ENCODE measurements at regions not wholly inside any gene's neighbourhood (a gene's known extent, or its start where the extent isn't known, plus 50 kb on each side); places are given as distances from the start of the nearest gene placed in this dataset.
"Not testable (repeated sequence)": the region's sequence is repeated elsewhere in the genome, so short reads cannot be mapped to it uniquely, and the experiment has no call there.

DNA sequence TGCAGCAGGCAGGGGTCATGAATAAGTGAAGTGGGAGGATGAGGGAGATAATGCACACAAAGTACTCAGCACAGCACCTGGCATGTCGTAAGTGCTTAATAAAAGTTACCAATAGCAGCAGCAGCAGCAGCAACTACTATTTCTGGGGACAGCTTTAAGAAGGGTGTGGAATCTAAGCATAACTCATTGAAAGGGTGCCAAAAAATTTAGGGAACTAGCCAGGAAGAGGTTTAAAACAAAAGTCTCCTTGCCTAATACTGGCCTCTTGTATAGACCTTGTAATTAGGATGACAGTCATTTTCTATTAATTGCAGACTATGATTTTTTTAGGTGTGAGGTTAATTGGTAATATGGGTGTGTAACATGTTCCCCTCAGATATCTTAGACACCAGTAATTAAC, 179.9 kb downstream of the PTPN11 start:
- Mint-ChIP-seq H3K9me3 (peaks cover 10% of the 10 kb centered on the region), H3K36me3 (no peaks in the 10 kb centered on the region), H3K4me3 (no peak overlapping the region), H3K27me3 (peaks cover 48% of the 10 kb centered on the region), H3K27ac (no peak overlapping the region), H3K4me1 (no peaks in the 10 kb centered on the region)
- no peak for ATAC-seq

DNA sequence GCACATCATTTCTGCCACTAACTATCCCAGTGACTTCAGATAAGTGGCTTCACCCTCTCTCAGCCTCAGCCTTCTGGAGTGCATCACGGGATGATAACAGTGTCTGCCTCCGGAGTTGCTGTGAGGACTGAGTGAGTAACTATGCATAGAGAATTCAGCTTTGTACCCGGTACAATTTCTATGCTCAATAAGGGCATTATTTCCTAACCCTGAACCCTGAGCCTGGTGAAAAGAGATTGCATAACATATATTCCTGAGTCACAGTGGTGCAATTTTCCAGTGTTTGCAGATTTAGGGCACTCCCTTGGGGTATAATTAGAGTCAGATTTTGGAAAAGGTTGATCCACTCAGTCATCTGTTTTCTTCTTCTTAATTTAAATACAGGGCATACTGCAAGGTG, 181.1 kb downstream of the PTPN11 start:
- Mint-ChIP-seq H3K36me3 (no peaks in the 10 kb centered on the region), H3K4me3 (no peak overlapping the region), H3K27me3 (peaks cover 51% of the 10 kb centered on the region), H3K9me3 (peaks cover 6% of the 10 kb centered on the region), H3K4me1 (no peaks in the 10 kb centered on the region), H3K27ac (no peak overlapping the region)
- ATAC-seq: no peak

DNA sequence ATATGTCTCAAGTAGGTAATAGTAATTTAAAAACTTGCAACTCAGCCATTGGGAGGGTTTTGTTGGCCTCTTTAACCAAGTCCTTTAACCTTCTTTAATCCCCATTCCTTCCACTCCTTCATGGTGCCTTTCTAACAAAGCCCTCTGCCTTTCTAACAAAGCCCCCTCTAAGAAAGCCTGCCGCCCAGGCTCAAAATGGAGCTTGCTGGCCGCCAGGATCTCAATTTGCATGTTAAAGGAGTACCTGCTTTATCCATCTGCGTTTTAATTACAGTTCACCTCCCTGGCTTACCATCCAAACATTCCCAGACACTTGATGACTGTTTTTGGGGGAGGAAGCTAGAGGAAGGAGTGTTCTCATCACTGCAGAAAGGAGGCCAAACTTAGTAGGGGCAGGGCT, 183.4 kb downstream of the PTPN11 start:
- Mint-ChIP-seq H3K27me3 (peaks cover 46% of the 10 kb centered on the region), H3K9me3 (peaks cover 6% of the 10 kb centered on the region), H3K4me1 (no peaks in the 10 kb centered on the region), H3K36me3 (no peaks in the 10 kb centered on the region), H3K27ac (no peak overlapping the region), H3K4me3 (no peak overlapping the region)
- ATAC-seq: no peak

DNA sequence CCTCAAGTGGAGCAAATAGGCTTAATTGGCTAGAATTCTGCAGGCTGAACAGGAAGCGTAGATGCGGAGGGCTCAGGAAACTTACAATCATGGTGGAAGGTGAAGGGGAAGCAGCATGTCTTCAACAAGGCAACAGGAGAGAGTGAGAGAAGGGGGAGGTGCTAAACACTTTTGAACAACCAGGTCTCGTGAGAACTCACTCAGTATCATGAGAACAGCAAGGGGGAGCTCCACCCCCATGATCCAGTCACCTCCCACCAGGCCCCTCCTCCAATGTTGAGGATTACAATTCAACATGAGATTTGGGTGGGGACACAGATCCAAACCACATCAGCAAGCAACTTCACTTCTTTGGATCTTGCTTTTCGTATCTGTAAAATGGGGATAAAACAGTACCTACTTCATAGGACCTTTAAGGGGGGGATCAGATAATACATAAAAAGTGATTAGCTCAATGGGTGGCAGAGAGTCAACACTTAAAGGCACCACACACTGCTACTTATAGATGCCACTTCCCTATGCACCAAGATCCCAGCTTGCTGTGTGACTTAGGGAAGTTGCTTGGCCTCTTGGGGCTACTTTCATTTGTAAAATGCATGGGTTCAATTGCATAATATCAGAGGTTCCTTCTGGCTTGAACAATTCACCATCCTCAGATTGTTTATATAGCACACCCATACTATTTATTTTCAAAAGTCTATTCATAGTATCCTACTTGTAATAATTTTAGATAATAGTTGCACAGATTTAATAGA, 184.8 kb upstream of the RPH3A start:
- Mint-ChIP-seq H3K27me3 (peaks cover 38% of the 10 kb centered on the region), H3K4me3 (no peak overlapping the region), H3K9me3 (no peaks in the 10 kb centered on the region), H3K36me3 (no peaks in the 10 kb centered on the region), H3K27ac (no peak overlapping the region), H3K4me1 (no peaks in the 10 kb centered on the region)
- ATAC-seq: no peak

DNA sequence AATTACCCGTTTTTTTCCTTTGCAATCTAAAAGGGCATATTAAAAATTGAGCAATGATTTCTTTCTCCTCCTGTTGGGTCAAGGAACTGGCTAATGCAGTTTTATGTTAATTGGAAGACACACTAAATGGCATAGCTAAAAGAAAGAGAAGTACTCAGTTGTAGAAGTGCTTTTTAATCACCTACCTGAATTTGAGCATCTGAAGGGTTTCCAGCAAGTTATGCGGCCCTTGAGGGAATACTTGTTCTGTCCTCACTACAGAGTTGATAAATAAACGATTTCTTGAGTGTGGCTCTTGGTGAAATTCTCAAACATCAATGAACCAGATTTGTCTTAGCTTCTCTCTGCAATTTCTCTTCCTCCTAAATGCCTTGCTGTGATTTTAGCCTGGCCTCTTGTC, 184.1 kb upstream of the RPH3A start:
- H3K27me3 Mint-ChIP-seq: peaks cover 33% of the 10 kb centered on the region
- ATAC-seq: no peak

DNA sequence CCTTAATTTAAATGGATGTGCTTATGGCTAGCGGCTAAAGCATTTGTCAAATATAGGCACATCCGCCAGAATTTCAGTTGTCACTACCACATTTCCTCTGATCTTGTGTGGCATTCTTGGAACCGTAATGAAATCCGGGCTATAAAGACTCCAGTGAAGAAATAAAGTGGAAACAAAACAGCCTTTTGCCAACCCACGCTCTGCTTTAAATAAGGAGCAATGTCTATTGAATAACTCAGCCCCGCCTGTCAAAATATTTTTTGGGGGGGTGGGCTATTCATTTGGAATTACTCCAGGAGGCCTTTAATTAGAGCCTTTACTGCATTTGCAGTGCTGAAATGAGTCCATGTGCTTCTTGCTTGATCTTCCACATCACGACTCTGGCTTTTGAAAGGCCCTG, 179.6 kb upstream of the RPH3A start:
- no peak overlapping the region for H3K27ac Mint-ChIP-seq
- H3K4me1 Mint-ChIP-seq: no peaks in the 10 kb centered on the region
- no peaks in the 10 kb centered on the region for H3K36me3 Mint-ChIP-seq
- H3K9me3 Mint-ChIP-seq: peaks cover 2% of the 10 kb centered on the region
- no peak overlapping the region for H3K4me3 Mint-ChIP-seq
- no peak for ATAC-seq
- H3K27me3 Mint-ChIP-seq: peaks cover 23% of the 10 kb centered on the region

More for the DNA sequence above, 184.1 kb upstream of the RPH3A start:
- Mint-ChIP-seq H3K4me3 (no peak overlapping the region), H3K9me3 (no peaks in the 10 kb centered on the region), H3K27ac (no peak overlapping the region), H3K4me1 (no peaks in the 10 kb centered on the region), H3K36me3 (no peaks in the 10 kb centered on the region)

DNA sequence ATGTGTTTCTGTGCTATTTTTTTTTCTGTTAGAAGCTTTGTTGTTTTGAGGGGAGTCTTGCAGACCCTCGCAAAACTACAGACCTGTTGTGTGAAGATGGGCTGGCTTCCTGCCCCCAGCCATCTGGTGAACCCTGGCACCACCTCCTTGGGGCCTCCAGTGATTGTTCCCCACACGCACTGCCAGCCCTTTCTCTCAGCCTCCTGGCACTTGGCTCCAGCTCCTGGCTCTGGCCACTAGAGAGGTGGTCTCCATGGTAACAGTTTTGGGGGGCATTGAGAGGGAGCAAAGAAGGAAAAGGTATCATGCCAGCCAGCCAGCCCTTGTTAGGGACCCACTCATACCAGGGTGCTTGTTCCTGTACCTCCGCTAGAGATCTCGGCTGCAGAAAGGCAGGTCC, 176.4 kb upstream of the RPH3A start:
- Mint-ChIP-seq H3K9me3 (peaks cover 2% of the 10 kb centered on the region), H3K27me3 (peaks cover 39% of the 10 kb centered on the region), H3K4me1 (no peaks in the 10 kb centered on the region)

DNA sequence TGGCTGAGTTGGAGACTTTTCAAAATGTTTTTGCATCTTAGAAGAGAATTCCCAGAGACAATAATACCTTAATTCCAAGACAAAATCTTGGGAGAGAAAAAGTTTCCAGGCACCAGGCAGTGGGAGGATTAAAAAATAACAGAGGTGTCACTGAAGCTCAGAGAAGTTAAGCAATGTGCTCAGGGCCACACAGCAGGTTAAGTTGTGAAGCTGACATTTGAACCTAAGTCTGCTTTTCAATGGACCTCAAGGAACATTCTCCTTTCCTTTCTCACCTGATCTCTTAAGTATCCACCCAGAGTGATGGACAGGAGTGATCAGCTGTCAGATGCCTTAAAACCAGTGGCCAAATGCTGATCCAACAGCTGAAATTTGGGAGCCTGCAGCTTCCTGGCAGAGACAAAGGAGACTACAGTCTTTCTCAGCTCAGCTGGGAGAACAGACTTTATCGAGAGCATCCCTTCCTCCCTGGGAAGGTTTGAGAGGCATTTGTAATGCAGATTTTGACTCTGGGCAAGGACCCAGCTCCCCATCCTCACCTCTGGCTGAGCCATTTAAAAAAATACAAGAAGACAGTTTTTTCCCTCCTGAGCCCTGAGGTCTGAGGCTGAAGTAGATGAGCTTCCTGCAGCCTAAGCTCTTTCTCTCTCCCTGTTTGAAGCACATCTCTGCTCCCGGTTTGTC, 174.9 kb upstream of the RPH3A start:
- Mint-ChIP-seq H3K27ac (no peak overlapping the region), H3K9me3 (peaks cover 2% of the 10 kb centered on the region)

More for the DNA sequence above, 176.4 kb upstream of the RPH3A start:
- Mint-ChIP-seq H3K27ac (no peak overlapping the region), H3K36me3 (no peaks in the 10 kb centered on the region), H3K4me3 (no peak overlapping the region)
- no peak for ATAC-seq

DNA sequence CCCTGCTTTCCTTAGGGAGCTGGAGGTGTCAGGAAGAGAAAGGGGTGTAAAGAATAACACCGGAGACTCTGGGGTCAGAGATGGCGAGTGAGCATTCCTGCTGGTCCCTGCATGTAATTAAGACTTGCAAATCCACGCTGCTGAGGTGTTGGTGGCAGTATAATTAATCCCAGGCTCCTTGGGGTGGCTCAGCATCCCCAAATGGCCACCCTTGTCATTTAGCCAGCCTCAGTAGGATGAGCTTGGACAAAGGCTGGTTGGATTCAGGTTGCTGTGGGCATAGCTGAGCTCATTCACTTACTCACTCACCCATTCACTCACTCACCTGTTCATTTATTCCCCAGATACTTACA, 174.4 kb upstream of the RPH3A start:
- peaks cover 2% of the 10 kb centered on the region for H3K9me3 Mint-ChIP-seq
- H3K27me3 Mint-ChIP-seq: peaks cover 46% of the 10 kb centered on the region
- no peak overlapping the region for H3K27ac Mint-ChIP-seq
- H3K4me3 Mint-ChIP-seq: no peak overlapping the region
- no peak for ATAC-seq
- H3K36me3 Mint-ChIP-seq: no peaks in the 10 kb centered on the region
- H3K4me1 Mint-ChIP-seq: no peaks in the 10 kb centered on the region

More for the DNA sequence above, 174.9 kb upstream of the RPH3A start:
- no peak for ATAC-seq
- H3K36me3 Mint-ChIP-seq: no peaks in the 10 kb centered on the region
- H3K4me1 Mint-ChIP-seq: no peaks in the 10 kb centered on the region
- no peak overlapping the region for H3K4me3 Mint-ChIP-seq
- H3K27me3 Mint-ChIP-seq: peaks cover 46% of the 10 kb centered on the region

DNA sequence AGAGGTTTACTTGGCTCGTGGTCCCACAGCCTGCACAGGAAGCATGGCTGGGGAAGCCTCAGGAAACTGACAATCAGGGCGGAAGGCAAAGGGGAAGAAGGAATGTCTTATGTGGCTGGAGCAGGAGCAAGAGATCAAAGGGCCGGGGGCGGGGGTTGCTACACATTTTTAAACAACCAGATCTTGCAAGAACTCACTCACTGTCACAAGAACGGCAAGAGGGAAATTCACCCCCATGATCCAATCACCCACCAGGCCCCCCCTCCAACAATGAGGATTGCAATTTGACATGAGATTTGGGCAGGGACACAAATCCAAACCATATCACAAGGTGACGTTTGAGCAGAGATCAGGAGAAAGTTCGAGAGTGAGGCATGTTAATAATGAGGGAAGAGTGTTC, 163.7 kb upstream of the RPH3A start:
- Mint-ChIP-seq H3K27ac (no peak overlapping the region), H3K9me3 (peaks cover 4% of the 10 kb centered on the region), H3K36me3 (no peaks in the 10 kb centered on the region), H3K27me3 (no peaks in the 10 kb centered on the region), H3K4me3 (no peak overlapping the region), H3K4me1 (no peaks in the 10 kb centered on the region)
- no peak for ATAC-seq

DNA sequence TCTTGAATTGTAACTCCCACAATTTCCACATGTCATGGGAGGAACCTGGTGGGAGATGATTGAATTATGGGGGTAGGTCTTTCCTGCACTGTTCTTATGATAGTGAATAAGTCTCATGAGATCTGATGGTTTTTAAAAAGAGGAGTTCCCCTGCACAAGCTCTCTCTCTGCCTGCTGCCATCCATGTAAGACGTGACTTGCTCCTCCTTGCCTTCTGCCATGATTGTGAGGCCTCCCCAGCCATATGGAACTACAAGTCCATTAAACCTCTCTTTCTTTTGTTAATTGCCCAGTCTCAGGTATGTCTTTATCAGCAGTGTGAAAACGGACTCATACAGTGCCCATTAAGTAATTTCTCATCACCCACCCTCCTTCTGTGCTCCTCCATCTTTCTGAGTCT, 159.6 kb upstream of the RPH3A start:
- H3K36me3 Mint-ChIP-seq, H3K27ac Mint-ChIP-seq, H3K4me3 Mint-ChIP-seq, H3K4me1 Mint-ChIP-seq, H3K9me3 Mint-ChIP-seq, ATAC-seq: not testable (repeated sequence)
- peaks cover 13% of the 10 kb centered on the region for H3K27me3 Mint-ChIP-seq

DNA sequence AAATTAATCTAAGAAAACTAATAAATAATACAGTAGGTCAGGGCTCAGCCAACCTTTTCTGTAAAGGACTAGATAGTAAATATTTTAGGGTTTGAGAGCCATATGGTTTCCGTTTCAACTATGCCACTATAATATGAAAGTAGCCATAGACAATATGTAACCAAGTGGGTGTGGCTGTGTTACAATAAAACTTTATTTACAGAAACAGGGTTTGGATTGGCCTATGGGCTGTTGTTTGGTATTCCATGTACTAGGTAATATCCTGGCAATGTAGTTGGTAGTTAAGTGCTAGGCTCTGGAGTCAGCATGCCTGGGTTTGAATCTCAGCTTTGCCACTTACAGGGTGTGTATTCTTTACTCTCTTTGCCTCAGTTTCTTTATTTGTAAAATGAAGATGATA, 156.5 kb upstream of the RPH3A start:
- Mint-ChIP-seq H3K36me3 (no peaks in the 10 kb centered on the region), H3K4me3 (no peak overlapping the region), H3K27me3 (peaks cover 39% of the 10 kb centered on the region), H3K27ac (no peak overlapping the region), H3K9me3 (peaks cover 4% of the 10 kb centered on the region), H3K4me1 (no peaks in the 10 kb centered on the region)
- no peak for ATAC-seq

DNA sequence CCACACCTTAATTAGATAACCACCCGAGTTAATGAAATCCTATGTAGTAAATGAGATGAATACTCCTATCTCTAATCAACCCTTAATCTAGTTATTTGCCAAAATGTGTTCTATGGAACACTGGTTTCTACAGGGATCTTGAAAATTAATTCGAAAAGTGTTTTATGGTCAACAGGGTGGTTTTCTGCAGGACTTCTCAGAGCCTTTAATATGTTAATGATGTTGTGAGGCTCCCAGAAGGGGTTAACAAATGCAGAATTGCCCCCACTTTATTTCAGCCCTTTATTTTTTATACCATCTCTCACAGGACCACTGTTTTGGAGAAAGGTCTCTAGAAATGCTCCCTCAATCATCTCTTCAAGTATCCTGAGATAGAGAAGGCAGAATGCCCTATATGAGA, 153.1 kb upstream of the RPH3A start:
- H3K9me3 Mint-ChIP-seq: no peaks in the 10 kb centered on the region
- H3K4me3 Mint-ChIP-seq: no peak overlapping the region
- H3K4me1 Mint-ChIP-seq: no peaks in the 10 kb centered on the region
- no peaks in the 10 kb centered on the region for H3K36me3 Mint-ChIP-seq
- no peak for ATAC-seq
- H3K27ac Mint-ChIP-seq: no peak overlapping the region
- peaks cover 47% of the 10 kb centered on the region for H3K27me3 Mint-ChIP-seq

DNA sequence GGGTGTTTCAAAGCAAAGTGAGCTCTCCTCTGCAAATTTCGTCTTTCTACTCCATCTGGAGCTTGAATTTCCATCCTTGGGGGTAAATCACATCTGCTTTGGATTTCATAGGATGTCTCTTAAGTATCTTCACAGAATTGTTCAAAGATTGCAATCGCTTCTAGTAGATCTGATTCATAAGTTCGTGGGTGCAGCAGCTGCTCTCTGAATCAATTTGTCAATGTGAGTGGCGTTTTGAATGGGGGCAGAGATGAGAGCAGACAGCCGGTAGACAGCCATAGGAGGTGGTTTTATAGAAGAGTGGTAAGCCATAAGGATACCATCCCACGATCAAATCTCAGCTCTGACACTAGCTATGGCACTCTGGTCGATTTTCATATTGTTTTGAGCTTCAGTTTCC, 146.0 kb upstream of the RPH3A start:
- peaks cover 14% of the 10 kb centered on the region for H3K27me3 Mint-ChIP-seq
- peaks cover 7% of the 10 kb centered on the region for H3K9me3 Mint-ChIP-seq
- no peaks in the 10 kb centered on the region for H3K4me1 Mint-ChIP-seq
- H3K27ac Mint-ChIP-seq: no peak overlapping the region
- ATAC-seq: no peak
- H3K4me3 Mint-ChIP-seq: no peak overlapping the region
- H3K36me3 Mint-ChIP-seq: no peaks in the 10 kb centered on the region

DNA sequence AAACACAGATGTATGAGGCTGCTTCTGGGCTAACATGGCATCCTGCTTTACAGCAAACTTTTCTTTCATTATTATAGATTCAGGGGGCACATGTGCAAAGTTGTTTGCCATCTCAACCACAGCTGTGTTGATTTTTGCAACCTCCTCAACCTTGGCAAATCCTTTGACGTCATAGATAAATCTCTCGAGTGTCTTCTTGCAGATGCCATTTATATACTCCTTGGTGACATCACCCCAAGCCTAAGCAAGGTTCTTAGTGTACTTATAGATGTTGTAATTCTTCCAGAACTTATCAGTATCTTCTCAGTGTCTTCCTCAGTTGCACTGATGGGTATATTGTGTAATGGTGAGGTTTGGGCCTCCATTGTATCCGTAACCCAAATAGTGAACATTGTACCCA, 135.4 kb upstream of the RPH3A start:
- ATAC-seq: no peak
- H3K4me1 Mint-ChIP-seq: no peaks in the 10 kb centered on the region
- H3K27ac Mint-ChIP-seq: no peak overlapping the region
- peaks cover 6% of the 10 kb centered on the region for H3K9me3 Mint-ChIP-seq
- H3K27me3 Mint-ChIP-seq: peaks cover 5% of the 10 kb centered on the region
- H3K4me3 Mint-ChIP-seq: no peak overlapping the region
- H3K36me3 Mint-ChIP-seq: no peaks in the 10 kb centered on the region

DNA sequence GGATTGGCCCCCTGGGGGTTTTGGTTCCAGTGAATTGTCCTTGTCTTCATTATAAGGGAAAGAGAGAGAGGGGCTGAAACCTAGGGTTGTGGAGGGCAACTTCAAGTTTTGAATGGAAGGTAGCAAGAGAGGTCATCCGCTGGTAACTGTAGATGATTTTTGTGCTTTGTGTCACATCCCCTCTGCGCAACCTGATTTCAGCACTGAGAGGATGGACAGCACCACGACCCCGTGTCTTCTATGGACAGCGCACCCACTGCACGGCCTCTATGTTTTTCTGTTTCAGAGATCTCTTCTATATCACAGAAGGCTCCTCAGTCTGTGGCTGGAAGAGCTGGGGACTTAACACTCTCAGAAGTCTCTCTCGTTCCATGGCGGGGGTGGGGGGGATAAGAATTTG, 127.0 kb upstream of the RPH3A start:
- Mint-ChIP-seq H3K36me3 (no peaks in the 10 kb centered on the region), H3K4me1 (no peaks in the 10 kb centered on the region), H3K27ac (no peak overlapping the region), H3K4me3 (no peak overlapping the region), H3K27me3 (peaks cover 37% of the 10 kb centered on the region), H3K9me3 (peaks cover 3% of the 10 kb centered on the region)
- no peak for ATAC-seq

All from stimulated activated memory B cell treated with anti-CD40 and anti-IgM and Interleukin-4, amounts not matched to agents 10 μg/mL and 1 μg/mL and 100 μg/mL, for 72 hours (primary cell).